NCI-H1417 (cell line): ENCODE measurements at regions not wholly inside any gene's neighbourhood (a gene's known extent, or its start where the extent isn't known, plus 50 kb on each side); places are given as distances from the start of the nearest gene placed in this dataset.

Source experiments
- DNase-seq, 3 experiments: peaks; one replicate each; lab custom pipeline; 2025; lab: John Stamatoyannopoulos, UW

- peak; percentile 47 to 91 (median 72) for DNase-seq
Observed at GRCh38 chr4:169810325-169811323, 52.9 kb upstream of the HPF1 start.

GRCh38 chr4:169807934-169808509, 50.3 kb upstream of the HPF1 start:
- no peak for DNase-seq
